Stimulated activated CD4-positive, alpha-beta T cell treated with anti-CD3 and anti-CD28 coated beads, Interleukin-2, amount 100 ng/mL, for 48 hours (primary cell): ENCODE measurements at regions not wholly inside any gene's neighbourhood (a gene's known extent, or its start where the extent isn't known, plus 50 kb on each side); places are given as distances from the start of the nearest gene placed in this dataset.

Experiments used
- DNase-seq, 2 donors: peaks; one replicate each; pipeline ENCODE4 v3.0.0-alpha.2; 2020

DNA sequence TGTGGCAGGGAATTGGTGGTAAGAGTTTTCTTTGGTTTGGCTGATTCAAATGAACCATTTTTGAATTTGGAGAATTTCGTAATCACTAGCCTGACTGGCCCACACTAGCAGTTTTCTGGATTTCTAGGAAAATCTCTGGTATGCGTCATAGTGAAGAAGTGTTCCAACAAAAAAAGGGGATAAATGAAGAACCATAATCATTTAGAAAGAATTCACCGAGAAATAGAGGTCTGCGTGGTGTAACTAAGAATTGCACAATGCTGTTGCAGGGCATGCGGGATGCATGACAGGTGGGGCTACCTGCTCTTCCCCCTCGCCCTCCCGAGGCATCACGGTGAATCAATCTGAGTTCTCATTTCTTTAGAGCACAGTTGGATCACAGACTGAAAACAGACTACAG, 232.3 kb upstream of the PAPPA start:
- DNase-seq, result no peak

DNA sequence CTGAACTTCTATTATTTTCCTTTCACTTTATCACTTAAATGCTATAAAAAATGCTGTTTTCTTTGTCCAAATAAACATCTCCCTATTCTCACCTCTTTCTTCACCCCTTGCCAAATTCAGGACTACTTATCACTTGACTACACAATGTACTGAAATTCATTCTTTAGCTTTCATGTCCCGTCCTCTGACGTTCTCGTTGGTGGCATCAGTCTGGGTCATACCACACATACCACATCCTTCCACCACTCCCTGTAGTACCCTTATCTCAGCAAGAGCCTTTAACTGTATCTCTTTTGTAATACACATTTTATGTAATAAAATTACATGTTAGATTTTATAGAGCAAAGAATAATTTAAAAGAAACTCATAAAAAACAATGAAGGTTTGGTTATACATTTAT, 231.1 kb upstream of the PAPPA start:
- DNase-seq, result no peak

DNA sequence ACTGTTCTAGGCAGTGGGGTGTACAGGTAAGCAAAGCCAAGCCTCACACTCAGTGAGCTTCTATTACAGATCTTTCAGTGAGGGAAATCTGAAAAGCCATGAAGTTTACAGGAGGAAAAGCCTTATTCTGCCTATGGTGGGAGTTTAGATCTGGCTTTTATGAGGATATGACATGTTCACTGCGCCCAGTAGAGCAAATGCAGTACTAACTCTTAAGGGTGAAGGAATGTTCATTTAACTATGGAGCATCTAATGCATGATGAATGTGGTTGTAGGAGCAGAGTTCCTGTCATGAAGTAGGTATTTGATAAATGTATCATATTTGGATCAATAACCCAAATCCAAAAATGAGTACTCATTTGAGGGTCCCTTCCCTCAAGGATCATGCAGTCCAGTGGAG, 230.2 kb upstream of the PAPPA start:
- DNase-seq, result no peak

DNA sequence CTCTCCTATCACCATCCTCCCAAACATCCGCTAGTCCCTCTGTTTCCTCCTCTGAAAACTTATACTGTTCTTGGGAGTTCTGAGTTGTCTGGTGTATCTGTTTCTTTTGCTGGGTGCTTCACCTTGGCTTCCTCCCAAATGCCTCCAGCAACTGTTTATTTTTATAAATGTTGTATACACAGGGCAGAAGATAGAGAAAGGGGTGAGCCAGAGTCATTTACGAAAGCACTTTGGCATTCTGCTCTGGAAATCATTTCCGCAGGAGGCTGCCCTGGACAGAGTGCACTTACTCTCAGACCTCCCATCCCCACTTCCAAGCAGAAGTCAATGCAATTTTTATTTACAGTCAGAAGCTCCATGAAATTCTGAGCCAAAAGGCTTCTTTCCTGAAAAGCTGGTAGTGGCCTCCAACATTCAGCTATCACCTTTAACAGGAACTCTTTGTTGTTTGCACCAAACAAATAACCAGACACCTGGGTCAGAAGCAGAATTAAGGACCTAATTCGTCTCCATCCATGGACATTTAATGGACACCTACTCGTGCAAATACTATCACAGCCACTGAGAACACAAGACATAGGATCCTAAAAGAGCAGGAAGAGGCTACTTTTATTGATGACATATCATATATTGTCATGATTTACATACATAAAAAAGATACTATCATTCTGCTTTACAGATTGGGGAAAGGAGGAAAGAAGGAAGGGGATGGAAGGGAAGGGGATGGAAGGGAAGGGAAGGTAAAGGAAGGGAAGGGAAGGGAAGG, 229.5 kb upstream of the PAPPA start:
- no peak for DNase-seq

DNA sequence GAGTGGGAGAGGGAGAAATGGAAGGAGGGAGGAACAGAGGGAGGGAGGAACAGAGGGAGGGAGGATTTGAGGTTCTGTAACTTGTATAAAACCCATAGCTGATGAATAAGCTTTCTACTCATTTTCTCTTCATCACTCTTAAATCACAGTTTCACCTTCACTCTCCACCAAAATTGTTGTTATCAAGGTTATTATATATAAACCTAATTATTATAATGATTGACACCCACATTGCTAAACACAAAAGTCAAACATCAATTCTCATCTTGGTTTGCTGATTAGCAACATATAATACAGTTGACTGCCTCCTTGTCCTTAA, 229.0 kb upstream of the PAPPA start:
- DNase-seq, result no peak

DNA sequence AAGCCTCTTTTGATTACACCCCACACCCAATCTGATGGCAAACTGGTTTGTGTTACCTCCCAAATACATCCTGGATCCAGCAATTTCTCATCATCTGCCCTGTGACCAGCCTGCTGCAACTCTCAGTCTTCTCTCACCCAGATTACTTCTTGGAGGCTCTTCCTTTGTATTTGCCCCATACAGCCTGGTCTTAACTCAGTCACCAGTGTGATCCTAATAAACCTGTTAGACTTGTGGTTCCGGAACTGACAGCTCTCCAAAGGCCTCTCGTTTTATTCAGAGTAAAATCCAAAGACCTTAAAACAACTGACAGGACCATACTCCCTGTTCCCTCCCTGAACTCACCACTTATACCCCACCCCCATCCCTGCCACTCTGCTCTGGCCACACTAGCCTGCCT, 228.2 kb upstream of the PAPPA start:
- DNase-seq, result no peak

DNA sequence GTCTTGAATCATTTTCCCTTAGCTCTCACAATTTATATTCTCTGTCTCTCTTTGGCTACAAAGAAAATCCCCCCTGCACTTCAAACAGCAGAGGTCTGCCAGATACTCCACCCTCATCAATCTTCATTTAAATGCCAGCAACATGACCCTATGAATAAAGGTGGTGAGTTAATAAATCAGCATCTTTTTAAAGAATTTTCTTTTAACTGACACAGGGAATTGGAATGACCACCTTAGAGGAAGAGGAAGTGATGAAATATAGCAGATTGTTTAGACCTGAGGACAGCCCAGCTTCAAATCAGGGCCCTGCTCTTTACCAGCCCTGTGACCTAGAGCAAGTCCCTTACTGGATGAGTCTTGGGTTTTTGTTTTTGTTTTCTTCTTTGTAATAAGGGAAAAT, 223.1 kb upstream of the PAPPA start:
- no peak for DNase-seq

DNA sequence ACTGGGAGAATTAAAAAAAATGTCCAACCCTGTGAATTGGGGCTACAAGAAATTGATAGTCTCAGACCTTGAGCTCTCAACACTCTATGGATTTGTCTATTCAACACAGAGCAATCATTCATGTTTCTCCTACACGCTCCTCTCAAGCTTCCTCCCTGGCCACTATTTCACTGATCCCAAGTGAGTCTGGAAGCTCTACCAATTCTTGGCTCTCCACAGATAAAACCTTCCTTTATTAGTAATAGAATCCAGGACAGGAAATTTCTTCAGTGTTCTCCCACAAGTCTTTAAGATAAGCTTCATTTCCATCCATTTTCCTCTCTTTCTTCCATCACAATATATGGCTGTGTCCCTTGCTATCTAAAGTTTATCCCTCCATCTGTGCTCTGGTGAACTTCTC, 215.1 kb upstream of the PAPPA start:
- DNase-seq, result no peak

DNA sequence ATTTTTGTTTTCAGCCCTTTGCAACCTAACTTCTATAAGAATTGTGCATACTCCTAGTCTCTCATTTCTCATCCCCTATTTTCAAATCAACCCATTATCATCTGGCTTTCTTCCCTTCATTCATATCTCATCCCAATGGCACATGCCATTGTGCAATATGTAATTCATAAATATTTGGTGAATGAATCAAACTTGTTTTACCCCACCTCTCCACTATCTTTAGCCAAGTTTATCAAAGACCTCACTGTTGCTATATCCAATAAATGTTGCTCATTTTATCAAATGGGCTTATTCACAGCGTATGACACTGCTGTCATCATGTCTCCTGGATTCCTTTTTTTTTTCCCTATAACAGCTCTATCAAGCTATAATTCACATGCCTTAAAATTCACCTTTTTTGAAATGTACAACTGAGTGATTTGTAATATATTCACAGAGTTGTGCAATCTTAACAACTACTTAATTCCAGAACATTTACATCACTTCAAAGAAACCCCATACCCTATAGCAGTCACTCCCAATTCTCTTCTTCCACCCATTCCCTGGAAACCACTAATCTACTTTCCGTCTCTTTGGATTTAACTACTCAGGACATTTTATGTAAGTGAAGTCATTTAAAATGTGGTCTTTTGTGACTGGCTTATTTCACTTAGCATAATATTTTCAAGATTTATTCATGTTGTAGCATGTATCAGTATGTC, 214.4 kb upstream of the PAPPA start:
- DNase-seq, result no peak

DNA sequence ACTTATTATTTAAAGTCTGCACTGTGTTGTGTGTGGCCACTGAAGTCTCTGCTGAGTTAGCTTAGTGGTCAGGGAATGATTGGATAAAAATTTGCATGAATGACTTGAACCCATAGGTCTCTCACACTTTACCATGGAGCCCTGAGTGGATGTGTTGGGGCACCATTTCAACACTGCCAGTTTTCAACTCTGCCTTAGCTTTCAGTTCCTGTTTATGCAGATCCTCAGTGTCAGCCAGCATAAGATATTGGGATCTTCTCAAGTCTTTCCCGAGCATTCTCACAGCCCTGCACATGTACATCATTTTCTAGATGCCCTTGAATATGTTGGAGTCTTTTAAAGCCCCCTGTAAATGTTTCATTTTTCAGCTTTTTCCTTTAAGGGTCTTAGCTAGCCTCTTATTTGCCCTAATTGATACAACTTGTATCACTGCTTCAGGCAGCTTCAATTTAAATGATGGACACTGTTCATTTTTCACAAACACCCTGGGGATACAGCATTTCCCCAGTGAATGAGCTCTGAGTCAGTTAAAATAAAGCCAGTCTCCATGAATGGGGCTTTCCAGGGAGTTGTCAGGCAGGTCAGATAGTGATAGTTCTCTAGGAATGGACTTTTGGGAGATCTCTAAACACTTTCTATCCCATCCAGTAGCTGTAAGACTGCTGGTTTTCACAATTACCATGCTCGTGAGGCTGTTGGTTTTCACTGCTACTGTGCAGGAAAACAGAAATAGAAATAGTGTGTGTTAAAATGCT, 211.9 kb upstream of the PAPPA start:
- no peak for DNase-seq

DNA sequence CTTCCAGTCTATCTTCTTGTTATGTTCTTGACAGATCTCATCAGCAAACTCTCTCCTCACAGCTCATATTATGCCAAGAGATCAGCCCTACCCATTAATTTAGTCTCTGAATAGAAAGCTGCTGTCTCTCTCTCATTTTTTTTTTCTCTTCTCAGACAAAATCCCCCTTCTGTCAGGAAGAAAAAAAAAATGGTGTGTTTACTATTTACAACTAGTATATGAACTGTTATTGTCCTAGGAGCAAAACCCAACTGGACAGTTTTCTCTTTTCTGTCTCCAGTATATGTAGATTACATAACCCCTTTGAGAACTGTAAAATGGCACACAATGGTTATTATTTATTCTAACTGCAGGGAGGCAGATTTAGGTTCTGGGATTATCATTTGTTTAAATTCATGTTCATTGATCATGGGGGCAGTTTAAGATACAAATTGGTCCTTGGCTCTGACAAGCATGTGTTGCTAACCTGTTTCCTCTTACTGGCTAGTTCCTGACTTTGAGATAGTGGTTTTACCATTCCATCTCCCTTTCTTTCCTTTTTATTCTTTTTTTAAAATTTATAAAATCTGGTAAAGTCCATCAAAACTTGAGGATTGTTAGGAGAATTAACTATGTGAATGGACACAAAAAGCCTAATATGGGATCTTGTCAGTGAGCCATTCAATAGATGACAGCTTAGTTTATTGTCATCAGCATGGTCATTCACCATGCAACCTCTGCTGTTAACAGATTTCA, 210.0 kb upstream of the PAPPA start:
- DNase-seq, result no peak

DNA sequence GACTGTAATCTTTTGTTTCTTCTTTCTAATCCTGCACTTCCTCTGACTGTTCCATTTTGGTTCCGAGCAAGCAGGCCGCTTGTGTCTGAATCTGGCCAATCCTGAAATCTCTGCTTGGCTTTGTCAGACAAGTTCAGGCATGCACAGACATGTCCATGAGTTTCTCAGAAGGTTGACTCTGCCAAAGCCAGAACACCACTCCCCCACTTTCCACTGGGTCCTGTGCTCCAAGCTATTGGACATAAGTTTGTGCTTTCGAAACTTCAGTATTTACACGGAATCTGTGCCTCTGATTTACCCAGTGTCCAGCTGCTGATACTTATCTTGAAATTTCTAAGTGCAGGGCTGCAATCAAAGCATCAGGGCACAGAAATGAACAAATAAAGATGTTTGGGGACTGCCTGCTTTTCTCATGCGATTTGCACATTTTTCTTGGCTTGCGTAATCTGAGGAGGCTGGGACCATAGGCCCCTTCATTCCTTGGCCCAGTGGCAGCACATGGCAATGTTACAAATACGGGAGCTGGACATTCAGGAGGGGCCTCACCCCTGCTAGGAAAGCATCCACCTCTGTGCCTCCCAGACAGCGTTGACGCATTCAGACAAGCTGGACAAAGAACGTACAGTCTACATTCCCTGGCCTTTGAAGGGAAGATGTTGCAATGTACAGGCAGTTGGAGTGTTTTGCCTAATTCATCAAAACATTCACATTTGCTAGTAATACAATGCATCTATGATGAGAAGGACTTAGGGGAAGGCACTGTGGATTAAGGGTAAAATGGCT, 209.2 kb upstream of the PAPPA start:
- no peak for DNase-seq

DNA sequence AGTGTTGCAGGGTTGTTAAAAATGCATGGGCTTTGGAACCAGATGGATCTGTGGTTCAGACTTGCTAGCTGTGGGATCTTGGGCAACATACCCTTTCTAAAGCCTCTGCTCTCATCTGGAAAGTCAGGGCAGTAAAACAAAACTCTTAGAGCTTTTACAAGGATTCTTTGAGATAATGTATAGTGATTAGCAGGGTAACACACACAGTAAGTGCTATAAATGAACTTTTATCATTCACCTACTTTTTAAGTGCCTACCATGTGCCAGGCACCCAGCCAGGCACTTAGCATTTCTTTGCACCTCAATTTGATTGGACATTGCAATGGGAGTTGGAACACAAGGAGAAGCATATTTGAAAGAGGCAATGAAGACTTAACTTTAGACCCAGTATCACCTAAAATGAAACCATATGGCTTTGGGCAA, 208.6 kb upstream of the PAPPA start:
- DNase-seq, result no peak

DNA sequence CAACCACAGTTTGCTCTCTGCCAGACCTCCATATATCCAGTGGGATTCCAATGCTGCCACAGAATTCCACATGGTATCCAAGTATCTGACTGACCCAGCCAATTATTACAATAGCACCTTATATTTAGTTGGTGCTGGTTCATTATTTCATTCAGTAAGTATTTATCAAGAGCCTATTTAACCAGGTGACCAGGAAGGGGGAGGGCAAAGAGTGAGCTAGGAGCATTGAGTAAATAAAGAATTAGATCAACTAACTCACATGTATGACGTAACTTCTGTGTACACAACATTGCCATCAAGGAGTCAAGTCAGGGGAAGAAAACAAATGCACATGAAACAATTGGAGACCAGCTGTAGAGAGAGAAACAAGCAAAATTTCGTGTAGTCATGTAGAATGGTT, 207.1 kb upstream of the PAPPA start:
- DNase-seq, result no peak

DNA sequence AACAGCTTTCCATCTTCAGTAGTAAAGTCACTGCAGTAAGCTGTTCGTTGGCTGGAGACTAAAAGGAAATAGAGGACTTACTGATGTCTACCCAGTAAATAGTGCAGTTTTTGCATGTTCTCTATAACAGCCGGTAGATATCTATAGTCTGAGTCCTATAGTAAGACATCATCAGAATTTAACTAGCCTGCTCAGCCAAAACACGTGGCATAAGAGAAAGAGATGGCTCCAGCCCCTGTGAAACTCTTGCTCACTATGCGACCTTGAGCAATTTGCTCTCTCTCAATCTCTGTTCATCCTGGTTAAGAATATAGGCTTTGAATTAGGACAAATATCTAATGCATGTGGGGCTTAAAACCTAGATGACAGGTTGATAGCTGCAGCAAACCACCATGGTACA, 201.6 kb upstream of the PAPPA start:
- no peak for DNase-seq

DNA sequence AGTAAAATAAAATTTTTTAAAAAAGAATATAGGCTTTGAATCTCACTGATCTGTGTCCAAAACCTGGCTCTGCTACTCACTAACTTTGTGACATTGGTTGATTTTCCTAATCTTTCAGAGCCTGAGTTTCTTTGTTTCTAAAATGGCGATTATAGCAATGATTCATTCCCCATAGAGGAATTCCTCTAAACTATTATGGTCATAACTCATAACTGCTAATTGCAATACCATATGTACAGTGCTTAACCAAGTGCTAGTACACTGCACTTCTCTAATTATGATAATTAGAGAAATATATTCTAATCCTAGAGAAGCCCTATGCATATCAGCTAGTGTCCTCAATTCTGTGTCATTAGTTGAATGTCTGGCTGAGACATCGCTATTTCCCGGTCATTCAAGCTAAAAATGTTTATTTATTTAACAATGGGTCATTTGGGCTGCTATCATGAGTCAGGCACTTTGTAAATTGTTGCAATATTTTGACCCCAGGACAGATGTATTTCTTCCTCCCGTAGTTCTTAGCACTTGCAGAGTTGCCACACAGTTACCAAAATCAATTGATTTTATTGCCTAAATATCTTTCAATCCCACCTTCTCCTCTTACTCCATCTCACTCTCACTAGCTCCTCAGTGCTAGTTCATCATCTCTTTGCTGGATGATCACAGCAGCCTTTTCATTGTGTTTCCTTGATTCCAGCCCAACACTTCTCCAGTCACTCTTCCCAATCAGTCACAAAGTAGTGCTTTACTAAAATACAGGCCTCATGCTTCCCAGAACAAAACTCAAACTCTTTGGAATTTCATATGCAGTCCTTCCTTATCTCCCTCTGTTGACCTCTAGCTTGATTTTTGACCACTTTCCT, 200.9 kb upstream of the PAPPA start:
- DNase-seq, result no peak

DNA sequence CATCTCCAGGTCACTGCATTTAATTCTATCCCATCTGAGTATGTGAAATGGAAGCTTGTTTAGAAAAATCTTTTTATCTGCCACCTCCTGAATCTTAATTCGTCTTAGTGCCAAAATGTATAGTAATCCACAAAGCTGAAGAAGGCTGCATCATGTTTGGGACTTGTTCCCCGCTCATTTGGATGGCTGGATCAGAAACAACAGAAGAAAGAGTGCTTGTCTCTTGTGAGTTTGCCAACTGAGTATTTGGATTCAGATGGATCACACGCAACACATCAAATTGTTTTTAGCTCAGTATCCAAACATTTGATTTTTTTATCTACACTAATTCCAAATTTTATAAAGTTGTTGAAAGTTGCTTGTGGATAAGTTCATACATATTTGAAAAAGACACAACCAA, 197.2 kb upstream of the PAPPA start:
- no peak for DNase-seq

DNA sequence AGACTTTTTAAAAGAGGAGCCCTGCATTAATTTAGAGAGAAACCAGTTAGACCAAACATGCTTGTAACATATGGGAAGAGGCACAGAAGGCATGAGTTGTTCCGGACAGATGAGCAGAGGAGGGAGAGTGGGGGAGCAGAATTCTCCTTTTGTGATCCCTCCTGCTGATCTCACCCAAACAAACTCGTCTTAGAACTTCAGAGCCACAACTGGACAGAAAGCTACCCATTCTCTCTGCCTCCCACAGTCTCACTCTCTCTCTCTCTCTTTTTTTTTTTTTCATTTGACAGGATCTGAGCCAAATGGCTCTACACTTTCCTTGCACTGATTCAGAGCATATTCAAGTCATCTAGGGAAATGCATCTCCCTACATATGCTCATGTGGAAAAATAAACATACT, 196.0 kb upstream of the PAPPA start:
- no peak for DNase-seq

DNA sequence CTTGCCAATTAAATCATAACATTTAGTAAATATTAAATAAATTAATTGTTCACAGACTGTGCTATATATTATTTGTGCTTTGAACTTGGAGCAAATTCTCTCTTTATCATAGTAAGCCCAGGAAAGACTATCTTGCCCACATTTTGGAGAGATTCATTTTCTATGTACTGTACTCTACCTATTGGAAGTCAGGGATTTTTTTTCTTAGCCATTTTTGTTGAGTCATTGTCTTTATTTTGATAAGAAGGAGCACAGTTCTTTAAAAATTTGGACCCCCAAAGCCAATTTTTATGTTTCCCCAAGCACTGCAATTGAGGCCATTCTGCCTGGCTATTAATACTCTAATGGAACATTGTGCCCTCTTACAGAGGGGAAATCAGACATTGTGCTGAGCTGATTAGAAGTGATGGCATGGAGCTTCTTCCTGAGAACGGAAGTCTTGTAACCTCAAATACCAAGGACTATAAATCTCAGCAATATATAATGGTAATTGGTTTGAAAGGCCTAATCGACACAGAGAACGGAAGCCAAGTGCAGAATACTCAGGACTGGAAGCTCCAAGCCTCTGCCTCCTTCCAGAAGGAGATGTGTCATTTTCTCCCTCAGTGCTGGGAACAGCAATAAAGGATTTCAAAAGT, 188.8 kb upstream of the PAPPA start:
- DNase-seq, result no peak

DNA sequence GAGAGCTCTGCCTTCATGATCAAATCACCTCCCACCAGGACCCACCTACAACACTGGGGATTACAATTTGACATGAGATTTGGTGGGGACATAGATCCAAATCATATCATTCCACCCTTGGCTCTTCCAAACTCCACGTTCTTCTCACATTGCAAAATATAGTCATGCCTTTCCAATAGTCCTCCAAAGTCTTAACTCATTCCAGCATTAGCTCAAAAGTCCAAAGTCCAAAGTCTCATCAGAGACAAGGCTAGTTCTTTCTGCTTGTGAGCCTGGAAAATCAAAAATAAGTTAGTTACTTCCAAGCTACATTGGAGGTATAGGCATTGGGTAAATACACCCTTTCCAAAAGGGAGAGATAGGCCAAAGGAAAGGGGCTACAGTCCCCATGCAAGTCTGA, 186.9 kb upstream of the PAPPA start:
- DNase-seq, result no peak

DNA sequence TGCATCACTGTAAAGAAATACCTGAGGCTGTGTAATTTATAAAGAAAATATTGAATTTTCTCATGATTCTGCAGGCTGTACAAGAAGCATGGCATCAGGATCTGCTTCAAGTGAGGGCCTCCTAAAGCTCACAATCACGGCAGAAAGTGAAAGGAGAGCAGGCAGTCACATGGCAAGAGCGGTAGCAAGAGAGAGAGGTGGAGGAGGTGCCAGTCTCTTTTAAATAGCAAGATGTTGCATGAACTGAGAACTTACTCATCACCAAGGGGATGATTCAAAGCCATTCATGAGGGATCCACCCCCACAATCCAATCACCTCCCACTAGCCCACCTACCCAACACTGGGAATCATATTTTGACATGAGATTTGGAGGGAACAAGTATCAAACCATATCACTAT, 184.5 kb upstream of the PAPPA start:
- no peak for DNase-seq
